ENCODE measurements at regions not wholly inside any gene's neighbourhood (a gene's known extent, or its start where the extent isn't known, plus 50 kb on each side); places are given as distances from the start of the nearest gene placed in this dataset.
"Not testable (repeated sequence)": the region's sequence is repeated elsewhere in the genome, so short reads cannot be mapped to it uniquely, and the experiment has no call there.

DNA sequence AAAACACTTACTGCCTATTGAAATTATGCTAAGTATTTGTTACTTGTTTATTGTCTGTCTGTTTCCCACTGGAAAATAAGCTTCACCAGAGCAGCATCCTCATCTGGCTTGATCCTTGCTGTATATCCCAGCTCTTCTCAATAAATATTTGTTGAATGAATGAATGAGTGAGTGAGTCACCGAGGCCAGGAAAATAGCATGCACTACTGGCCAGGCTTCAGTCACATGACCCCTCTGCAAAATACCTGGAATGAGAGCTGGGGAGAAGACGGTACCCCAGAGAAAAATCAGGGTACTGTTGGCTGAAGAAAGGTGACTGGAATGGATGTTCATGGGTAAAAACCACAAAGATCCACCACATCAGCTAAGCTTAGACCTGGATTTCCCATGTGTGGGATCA is 331.9 kb downstream of the SHQ1 start:
- no peak overlapping the region for H3K27ac ChIP-seq
- H3K4me3 ChIP-seq, result no peak overlapping the region

DNA sequence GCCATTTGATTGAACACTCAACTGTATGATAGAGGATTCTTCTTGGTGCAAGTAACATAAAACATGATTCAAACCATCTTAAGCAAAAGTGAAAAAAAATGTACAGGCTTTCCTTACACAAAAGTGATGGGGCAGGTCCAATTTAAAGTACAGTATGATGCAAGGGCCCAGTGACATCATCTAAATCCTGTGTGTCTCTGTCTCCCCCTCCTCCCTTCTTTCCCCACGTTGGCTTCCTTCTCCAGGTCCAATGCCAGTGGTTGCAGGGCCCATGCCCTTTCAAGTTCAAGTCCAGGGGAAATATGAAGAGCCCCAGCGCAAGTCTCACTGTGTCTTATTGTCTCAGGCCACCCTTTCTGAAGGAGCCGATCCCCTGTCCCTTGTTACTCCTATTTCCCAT is 332.3 kb downstream of the SHQ1 start:
- Histone ChIP-seq H3K4me3 (no peak overlapping the region), H3K27ac (no peak overlapping the region)

DNA sequence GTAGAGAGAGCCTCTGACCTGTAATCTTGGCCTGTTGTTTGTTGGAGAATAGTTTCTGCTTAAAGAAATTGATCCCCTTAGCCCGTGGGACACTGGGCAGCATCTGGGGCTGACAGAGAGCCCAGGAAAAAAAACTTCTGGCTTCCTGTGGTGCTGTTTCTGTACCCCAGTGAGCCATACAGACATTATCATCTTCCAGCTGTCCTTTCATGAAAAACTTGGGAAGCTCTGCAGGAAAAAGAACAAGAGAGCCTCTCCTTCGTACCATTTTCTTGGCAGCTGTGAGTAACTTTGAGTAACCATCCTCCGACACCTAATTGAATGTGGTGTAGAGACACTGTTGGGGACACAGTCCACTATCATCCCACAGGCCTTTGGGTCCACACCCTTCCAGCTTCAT is 333.0 kb downstream of the SHQ1 start:
- H3K27ac ChIP-seq, result no peak overlapping the region
- H3K4me3 ChIP-seq, result no peak overlapping the region

DNA sequence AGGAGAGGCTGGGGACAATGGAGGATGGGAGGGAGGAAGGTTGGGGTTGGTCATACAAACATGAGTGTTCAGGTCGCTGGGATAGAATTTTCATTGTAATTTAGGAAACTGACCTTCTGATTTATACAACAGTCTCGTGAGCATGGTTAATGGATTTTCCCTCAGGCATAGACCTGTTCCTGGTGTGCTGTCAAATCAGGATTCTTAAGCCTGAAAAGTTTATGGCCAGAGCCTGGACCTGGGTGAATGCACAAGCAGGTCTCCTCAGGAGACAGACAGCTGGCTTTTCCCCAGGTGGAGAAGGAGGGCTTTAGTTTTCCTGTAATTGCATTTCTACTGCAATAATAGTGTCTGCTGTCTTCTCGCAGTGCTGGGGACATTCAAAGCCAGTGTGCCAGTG is 338.0 kb downstream of the SHQ1 start:
- no peak overlapping the region for H3K4me3 ChIP-seq
- H3K27ac ChIP-seq, result no peak overlapping the region

DNA sequence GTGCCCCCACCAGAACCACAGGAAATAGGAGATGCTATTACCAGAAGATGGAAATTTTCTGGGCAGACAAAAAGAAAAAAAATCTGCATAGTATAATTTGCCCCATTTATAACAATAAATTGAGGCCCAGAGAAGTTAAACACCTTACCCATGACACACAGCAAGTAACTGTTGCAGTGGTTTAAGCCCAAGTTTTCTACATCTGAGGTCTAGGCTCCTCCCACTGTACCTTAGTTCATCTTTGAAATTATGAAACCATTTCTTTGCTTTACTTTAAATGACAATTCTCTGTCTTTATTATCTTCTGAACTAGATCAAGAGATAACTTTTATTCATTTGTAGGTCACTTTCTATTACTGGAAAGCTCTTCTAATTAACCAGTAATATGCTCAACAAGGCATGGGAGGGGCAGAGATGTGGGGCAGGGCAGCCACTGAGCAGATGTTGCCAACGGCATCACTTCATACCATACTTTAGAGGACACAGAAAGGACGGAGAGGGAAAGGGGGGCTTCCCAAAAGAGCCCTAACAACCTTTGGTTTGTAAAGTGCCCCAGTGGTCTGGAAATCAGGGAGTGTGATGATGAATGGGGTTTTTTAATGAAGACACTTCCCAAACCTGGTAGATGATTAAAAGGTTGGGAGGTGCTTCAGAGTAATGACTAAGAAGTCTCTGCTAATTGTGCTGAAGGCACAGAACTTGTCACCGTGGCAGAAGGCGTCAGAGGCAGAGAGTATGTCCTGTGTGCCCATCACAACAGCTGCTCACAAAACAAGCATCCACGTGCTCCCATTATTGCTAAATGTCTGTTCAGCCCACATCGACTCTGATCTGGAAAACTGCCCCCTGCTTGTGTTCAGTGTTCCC is 342.5 kb downstream of the SHQ1 start:
- H3K4me3 ChIP-seq, result no peak overlapping the region

DNA sequence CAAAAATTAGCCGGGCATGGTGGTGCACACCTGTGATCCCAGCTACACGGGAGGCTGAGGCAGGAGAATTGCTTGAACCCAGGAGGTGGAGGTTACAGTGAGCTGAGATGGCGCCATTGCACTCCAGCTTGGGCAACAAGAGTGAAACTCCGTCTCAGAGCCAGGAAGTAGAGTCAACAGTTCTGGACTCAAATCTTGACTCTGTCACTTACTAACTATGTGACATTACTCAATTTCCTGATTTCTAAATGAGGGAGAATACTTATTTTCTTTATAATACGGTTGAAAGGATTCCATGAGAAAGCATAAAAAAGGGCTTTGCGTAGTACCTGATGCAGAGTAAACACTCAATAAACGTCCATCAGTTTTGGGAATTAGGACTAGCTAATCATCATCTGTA is 350.7 kb downstream of the SHQ1 start:
- H3K27ac ChIP-seq, H3K4me3 ChIP-seq: not testable (repeated sequence)

More for the DNA sequence above, 342.5 kb downstream of the SHQ1 start:
- H3K27ac ChIP-seq, result no peak overlapping the region

DNA sequence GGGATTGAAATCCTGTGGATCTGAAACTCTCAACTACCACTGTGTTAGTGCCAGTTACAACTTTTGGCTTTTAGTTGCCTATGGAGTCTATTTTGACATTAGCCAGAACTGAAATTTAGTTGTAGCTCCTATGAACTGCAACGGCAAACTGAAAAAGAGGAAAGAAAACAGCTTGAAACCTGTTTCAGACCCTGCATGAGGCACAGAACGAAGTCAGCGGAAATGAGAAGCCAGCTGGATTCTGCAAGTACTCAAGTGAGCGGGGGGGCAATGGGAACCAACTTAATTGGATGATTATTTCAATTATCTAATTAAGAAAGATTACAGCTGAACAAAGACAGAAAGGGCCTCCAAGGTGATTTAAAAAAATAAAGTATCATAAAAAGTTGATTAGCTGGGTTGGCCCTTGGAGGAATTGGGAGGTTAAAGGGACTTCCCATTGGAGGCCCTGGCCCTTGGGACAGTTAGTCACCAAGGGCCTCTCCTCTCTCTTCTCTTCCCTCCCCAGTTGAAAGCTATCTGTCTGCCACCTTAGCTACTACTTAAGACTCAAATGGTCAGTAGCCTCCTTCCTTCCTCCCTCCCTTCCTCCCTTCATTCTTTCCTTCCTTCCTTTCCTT is 352.1 kb downstream of the SHQ1 start:
- no peak overlapping the region for H3K27ac ChIP-seq
- H3K4me3 ChIP-seq, result no peak overlapping the region

DNA sequence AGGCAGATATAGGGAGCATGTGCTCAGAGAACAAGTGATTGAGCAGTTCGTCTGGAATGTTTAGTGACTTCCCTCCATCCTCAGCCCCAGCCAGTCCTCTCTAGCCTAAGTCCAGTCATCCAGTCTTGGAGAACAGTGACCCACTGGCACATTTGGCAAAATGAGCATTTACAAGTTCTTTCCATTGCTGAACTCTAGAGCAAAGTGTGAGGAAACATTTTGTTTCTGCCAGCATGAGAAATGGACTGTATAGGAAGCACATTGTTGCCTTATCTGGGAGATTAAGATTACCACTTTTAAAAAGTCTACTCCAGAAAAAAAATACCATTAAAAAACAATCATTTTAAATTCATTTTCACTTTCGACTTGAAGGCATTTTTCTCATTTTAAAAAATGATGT is 353.6 kb downstream of the SHQ1 start:
- Histone ChIP-seq H3K27ac (no peak overlapping the region), H3K4me3 (no peak overlapping the region)

DNA sequence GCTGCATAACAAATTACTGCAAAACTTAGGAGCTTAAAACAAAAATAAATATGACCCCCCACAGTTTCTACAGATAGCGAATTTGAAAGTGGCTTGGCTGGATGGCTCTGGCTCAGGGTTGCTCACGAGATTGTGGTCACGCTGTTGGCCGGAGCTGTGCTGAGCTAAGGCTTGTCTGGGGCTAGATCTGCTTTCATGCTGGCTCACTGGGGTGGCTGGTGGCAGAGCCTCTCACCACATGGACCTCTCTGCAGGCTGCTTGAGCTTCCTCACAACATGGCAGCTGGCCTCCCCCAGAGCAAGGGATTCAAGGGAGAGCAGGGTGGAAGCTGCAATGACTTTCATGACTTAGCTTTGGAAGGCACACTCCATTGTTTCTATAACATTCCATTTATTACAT is 354.1 kb downstream of the SHQ1 start:
- no peak overlapping the region for H3K4me3 ChIP-seq

DNA sequence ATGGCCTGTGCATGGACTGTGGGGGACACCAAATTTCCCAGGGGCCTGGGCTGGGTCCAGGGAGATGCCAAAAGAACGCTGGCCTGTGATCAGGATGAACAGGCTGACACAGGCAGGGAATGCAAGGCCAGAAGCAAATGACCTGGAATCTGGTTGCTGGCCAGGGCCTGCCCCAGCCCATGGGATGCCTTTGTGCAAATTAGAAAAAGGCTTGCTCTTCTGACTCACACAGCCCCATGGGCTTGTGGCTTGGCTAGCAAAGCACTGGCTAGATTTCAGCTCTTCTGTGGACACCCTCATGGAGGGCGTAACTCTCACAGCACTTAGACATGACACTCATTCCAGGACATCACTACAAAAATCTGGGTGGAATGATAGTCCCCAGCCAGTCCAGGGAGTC is 356.0 kb downstream of the SHQ1 start:
- Histone ChIP-seq H3K4me3 (no peak overlapping the region), H3K27ac (no peak overlapping the region)

More for the DNA sequence above, 354.1 kb downstream of the SHQ1 start:
- no peak overlapping the region for H3K27ac ChIP-seq

DNA sequence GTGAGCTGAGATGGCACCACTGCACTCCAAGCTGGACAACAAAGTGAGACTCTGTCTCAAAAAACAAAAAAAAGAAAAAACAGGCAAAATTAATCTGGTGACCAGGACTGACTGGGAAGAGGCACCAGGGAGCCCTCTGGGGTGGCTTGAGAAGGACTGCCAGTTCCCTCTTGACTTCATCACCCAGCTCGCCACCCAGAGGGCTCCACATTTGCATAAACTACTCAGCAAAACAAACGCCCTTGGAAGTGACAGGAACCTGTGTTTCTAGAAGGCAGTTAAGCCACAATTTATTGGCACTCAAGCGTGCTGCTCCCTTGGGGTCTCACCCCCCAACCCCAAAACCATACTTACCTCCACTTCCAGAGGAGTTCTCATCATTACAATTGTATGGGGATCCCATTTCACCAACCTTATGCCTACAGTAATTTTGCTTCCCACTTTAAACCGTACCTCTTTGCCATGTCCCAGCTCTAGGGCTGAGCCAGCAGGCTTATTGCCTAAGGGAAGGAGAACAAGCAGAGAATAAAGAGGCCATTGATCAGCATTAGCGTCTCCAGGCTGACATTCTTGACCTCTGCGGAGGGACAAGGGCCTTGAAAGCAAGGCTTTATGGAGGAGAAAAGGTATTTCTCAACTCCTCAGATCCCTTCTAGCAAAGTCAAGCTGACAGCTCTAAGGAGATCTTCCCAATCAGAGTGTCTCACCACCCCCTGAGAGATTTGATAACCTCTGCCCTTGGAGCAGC is 357.4 kb downstream of the SHQ1 start:
- H3K4me3 ChIP-seq, result no peak overlapping the region
- H3K27ac ChIP-seq, result no peak overlapping the region

DNA sequence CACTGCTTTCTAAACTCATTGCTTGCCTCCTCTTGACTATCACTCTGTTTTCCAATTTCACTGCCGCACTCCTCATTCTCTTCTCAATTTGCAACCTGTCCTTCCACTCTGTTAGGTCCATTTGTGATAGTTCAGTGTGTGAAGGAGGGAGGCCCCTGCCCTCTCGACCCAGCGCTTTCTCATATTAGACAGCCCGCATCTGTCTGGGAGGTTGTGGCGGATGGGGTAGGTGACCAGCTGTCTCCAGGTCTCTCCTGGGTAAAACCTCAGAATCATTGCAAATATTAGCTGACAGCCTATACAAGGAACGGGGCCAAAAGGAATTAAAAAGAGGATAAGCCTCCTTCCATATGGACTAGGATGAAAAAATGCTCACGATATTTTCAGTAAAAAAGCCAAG is 358.3 kb downstream of the SHQ1 start:
- Histone ChIP-seq H3K27ac (no peak overlapping the region), H3K4me3 (no peak overlapping the region)

DNA sequence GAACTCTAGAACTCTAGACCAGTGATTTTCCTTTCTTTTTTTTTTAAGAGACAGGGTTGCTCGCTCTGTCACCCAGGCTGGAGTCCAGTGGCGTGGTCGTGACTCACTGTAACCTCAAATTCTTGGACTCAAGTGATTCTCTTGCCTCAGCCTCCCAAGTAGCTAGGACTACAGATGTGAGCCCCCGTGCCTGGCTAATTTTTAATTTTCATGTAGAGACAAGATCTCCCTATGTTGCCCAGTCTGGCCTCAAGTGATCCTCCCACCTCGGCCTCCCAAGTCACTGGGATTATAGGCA is 359.6 kb downstream of the SHQ1 start:
- H3K27ac ChIP-seq, result peak overlapping the region in 2 of 21 experiments; percentile 56 to 84
- no peak overlapping the region for H3K4me3 ChIP-seq

DNA sequence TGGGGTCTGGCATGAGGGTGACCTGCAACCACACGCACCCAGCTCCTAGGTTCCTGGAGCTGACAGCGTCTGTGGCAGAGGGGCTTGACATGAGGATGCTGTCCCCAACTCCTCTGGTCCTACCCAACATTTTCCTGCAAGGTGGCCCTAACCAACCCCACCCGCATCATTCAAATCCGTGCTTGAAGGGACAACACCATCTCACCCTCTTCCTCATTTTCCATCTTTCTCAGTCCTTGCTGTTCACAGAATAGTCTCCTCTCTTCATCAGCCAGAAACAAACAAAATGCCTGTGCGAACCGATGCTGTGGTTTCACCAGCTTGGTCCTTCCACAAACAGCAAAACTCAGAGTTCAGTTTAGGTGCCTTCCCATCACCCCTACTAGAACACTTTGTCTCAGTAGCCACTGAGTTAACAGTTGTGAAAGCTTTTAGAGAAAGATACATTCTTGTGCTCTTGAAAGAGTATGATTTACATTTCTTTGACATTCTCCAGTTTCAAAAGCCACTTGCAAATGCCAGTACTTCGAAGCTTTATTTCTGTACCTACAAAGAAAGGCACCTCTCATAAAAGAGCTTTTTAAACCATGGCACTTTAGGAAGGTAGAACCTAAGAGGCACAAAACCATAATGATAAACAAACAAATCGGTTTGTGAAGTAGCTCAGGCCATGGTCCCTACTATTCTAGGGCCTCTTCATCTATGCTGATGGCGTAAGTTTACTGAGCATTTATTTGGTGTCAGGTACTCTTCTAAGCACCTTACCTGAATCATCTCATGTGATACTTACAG is 360.1 kb downstream of the SHQ1 start:
- Histone ChIP-seq H3K27ac (peak overlapping the region in 7 of 21 experiments; percentile 14 to 84 (median 47)), H3K4me3 (no peak overlapping the region)

DNA sequence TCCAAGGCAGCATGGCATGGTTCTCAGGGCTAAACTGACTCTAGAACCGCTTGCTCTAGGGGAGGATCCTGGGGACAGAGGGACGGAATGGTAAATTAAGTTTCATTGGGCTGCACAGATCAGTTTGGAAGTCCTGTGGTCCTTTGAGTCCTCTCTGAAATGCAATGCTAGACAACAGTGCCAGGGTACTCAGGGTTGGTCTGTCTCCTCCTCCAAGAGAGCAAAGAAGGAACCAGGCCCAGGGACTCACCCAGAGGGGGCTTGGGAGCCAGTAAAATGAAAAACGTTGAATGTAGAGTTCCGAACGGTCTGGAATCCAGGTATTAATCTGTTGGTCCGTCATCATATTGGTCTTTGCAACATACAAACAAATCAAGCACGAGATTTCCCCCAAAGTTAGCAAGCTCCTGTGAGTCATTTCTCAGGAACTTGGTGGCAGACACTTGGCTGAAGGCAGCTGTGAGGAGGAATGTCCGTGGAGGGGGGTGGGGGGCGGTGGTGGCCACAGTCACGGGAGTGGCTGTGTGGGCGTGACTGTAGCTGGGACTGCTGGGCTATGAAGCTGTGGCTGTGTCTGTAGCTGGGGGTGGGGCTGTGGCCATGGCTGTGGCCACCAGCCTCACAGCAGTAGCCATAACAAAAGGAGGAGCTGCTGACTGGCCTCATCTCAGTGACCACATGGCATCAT is 361.0 kb downstream of the SHQ1 start:
- Histone ChIP-seq H3K27ac (peak overlapping the region in 13 of 21 experiments; percentile 17 to 84 (median 55)), H3K4me3 (no peak overlapping the region)

DNA sequence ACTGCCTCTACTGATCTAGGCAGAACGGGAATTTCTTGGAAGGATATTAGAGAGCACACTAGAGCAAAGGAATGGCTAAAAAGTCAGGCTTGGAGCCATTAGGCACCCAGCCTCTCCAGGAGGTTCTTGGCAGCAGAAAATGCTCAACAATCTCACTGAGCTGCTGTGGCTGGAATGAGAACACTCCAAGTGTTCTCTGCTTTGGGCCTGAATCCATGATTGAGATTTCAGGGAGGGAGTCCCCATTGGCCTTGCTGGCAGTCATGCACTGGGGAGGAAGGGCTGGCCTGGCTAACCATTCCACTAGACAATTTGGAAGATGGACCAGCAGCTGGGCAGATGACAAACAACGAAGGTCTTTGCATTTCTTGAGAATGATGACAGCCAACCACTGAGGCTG is 362.6 kb downstream of the SHQ1 start:
- Histone ChIP-seq H3K27ac (no peak overlapping the region), H3K4me3 (no peak overlapping the region)

DNA sequence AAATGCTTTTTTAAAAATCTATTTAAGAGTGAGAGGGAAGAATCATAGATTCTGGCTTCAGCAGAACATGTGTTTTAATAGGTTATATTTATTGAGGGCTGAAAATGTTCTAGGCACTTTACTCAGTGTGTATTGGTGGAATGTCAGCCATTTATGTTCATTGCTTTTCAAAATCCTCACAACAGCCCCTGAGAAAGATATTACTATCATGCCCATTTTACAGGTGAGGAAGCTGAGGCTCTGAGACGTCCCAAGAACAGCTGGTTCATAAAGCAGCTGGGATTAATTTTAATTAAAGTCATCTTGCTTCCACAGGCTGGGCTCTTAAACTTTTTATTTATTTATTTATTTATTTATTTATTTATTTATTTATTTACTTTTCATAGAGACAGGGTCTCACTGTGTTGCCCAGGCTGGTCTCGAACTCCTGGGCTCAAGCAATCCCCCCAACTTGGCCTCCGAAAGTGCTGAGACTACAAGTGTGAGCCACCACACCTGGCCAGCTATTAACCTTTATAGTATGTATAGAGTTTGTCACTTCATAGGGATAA is 364.6 kb downstream of the SHQ1 start:
- H3K27ac ChIP-seq, result no peak overlapping the region

DNA sequence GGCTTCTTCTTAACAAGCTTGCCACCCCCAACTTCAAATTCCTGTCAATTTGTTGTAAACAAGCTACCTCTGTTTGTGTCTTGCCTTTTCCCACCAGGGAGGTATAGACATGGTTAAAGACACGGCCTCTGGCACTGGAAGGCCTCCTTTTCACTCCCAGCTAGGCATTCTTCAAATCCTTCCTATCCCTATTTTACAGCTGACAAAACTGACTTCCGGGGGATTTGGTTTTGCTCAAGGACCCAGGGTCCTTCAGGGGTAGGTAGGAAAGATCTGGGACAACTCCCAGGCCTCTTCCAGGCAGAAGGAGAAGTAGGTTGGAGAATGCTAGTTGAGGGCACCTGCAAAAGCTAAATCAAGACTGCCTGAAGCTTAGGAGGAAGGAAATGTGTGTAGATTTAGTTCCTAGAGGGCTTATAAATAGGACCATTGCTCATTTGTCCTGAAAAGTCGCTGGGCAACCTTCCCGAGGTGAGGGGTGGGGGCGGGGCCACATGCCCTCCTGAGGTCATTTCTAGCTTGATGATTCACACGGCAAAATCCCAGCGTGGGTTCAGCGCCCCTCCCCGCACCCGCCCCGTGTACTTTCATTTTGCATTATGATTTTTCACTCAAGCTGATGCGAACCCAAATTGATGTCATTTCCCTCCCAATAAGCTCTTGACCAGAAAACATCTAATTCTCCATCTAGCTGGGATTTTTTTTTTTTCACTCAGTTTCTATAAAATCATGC is 365.5 kb downstream of the SHQ1 start:
- H3K4me3 ChIP-seq, result peak overlapping the region in 5 of 7 experiments; percentile 7 to 27 (median 15)
- H3K27ac ChIP-seq, result peak overlapping the region in 3 of 21 experiments; percentile 2 to 52 (median 17)

More for the DNA sequence above, 364.6 kb downstream of the SHQ1 start:
- no peak overlapping the region for H3K4me3 ChIP-seq
